ENCODE measurements at regions not wholly inside any gene's neighbourhood (a gene's known extent, or its start where the extent isn't known, plus 50 kb on each side); places are given as distances from the start of the nearest gene placed in this dataset.

DNA sequence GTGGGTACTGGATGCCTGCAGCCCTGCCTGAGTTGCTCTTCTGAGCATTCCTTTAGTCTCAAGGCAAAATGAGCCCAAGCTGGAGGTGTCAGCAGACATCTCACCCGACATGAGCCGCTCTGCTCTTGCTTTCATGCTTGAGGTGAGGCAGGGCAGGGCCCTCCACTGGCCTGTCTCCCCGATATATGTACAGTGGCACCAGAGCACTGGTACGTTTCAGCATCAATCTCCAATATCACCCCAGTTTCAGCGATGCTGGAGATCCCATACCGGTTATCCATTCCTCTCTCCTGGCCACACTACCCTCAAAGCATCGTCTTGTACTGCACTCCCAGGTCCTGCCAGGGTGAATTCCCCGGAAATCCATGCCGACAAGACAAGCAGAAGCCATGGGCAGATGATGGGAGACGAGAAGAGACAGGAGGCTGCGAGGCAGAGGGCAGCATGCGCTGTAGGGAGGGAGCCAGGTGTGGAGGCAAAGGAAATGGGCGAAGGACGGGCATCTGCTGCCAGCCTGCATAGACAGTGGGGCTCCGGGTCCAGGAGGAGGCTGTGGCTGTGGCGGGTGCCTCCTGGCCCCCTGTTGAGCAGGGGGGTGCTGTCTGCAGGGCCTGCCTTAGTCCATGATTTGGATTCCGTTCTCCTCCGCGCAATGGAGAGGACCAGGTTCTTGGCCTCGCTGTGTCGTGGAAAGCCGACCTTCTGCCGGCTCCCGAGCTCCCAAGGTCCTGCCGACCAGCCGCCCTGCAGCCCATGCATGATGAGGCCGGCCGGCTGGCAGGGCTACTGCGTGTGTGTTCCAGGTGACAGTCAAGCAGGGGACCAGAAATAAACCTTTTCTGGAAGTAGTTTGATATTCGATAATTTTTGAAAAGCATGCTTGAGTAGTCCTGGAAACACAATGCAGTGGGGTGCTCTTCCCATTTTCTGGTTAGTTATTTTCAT, 152.2 kb upstream of the IRX2 start:
- ChIA-PET POLR2A (no interaction called here), CTCF (no interaction called here)
- Histone ChIP-seq H3K4me3 (ENCODE audit: control extremely low read depth in 1 of 5, extremely low read depth in 1 of 5, insufficient read depth in 1 of 5, low read depth in 2 of 5, low read length in 4 of 5) (no peak overlapping the region), H3K36me3 (replicated peaks in 1 of 2; ENCODE audit: control extremely low read depth in 1 of 2, control insufficient read depth in 1 of 2, extremely low read depth in 1 of 2, insufficient read depth in 2 of 2, low read length in 1 of 2) (no peaks in the 10 kb centered on the region), H3K27ac (ENCODE audit: low read length in 2 of 2) (no peak overlapping the region), H3K9me3 (ENCODE audit: control extremely low read depth in 1 of 3, control insufficient read depth in 2 of 3, insufficient read depth in 1 of 3, low read length in 2 of 3) (peaks cover 0 to 45% (median 0%) of the 10 kb centered on the region in 3 donors), H3K9ac (ENCODE audit: low read length) (no peak overlapping the region), H3K79me2 (ENCODE audit: control insufficient read depth, insufficient read depth, low read length) (no peaks in the 10 kb centered on the region), H4K20me1 (ENCODE audit: control insufficient read depth, insufficient read depth, low read length, poor library complexity, severe bottlenecking) (no peaks in the 10 kb centered on the region), H3K27me3 (replicated peaks in 1 of 4; ENCODE audit: control extremely low read depth in 1 of 4, control insufficient read depth in 3 of 4, insufficient read depth in 4 of 4, low read length in 3 of 4) (no peaks in the 10 kb centered on the region), H2AFZ (ENCODE audit: insufficient read depth, low read depth, low read length, poor library complexity, severe bottlenecking) (no peak overlapping the region), H3K4me1 (ENCODE audit: control insufficient read depth in 2 of 2, insufficient read depth in 2 of 2, low read length in 2 of 2) (no peaks in the 10 kb centered on the region), H3K4me2 (replicated peaks; ENCODE audit: low read depth, low read length, poor library complexity, severe bottlenecking) (no peak overlapping the region)
- H3K4me3 Mint-ChIP-seq, result no peak overlapping the region
- 94% methylated on average over 26 of the region's 30 CpGs for WGBS (ENCODE audit: insufficient coverage)
- no peak for ATAC-seq (ENCODE audit: low read depth)
- no peak for TF ChIP-seq CTCF (IDR thresholded peaks at IDR 0.05)
- no peak for TF ChIP-seq EZH2 (IDR thresholded peaks at IDR 0.05; ENCODE audit: borderline replicate concordance, insufficient read depth, low read depth, low read length, poor library complexity, severe bottlenecking)
- no peak for DNase-seq
- no peaks in the 10 kb centered on the region for H3K4me1 Mint-ChIP-seq
- no peak overlapping the region for H3K27ac Mint-ChIP-seq
- H3K9me3 Mint-ChIP-seq (ENCODE audit: insufficient read depth), result peaks cover 3% of the 10 kb centered on the region
- H3K27me3 Mint-ChIP-seq, result no peaks in the 10 kb centered on the region
- intact Hi-C loops (cut with micrococcal nuclease), result no loop called here

- TF ChIP-seq CTCF (IDR thresholded peaks at IDR 0.05), result no peak
- no peak for TF ChIP-seq EZH2 (IDR thresholded peaks at IDR 0.05; ENCODE audit: borderline replicate concordance, insufficient read depth, low read depth, low read length, poor library complexity, severe bottlenecking)
- ChIA-PET CTCF (no interaction called here), POLR2A (no interaction called here)
- H3K4me3 ChIP-seq (ENCODE audit: control extremely low read depth in 1 of 5, extremely low read depth in 1 of 5, insufficient read depth in 1 of 5, low read depth in 2 of 5, low read length in 4 of 5), result no peak overlapping the region
- intact Hi-C loops (cut with micrococcal nuclease), result no loop called here
- peaks cover 0 to 52% (median 0%) of the 10 kb centered on the region in 3 donors for H3K9me3 ChIP-seq (ENCODE audit: control extremely low read depth in 1 of 3, control insufficient read depth in 2 of 3, insufficient read depth in 1 of 3, low read length in 2 of 3)
- H4K20me1 ChIP-seq (ENCODE audit: control insufficient read depth, insufficient read depth, low read length, poor library complexity, severe bottlenecking), result no peaks in the 10 kb centered on the region
- ATAC-seq (ENCODE audit: low read depth) (no peak), DNase-seq (no peak)
- Mint-ChIP-seq H3K27ac (no peak overlapping the region), H3K27me3 (no peaks in the 10 kb centered on the region), H3K9me3 (ENCODE audit: insufficient read depth) (peaks cover 3% of the 10 kb centered on the region), H3K4me1 (no peaks in the 10 kb centered on the region), H3K4me3 (no peak overlapping the region)
- no peak overlapping the region for H2AFZ ChIP-seq (ENCODE audit: insufficient read depth, low read depth, low read length, poor library complexity, severe bottlenecking)
- H3K4me2 ChIP-seq (replicated peaks; ENCODE audit: low read depth, low read length, poor library complexity, severe bottlenecking), result no peak overlapping the region
- no peaks in the 10 kb centered on the region for H3K36me3 ChIP-seq (replicated peaks in 1 of 2; ENCODE audit: control extremely low read depth in 1 of 2, control insufficient read depth in 1 of 2, extremely low read depth in 1 of 2, insufficient read depth in 2 of 2, low read length in 1 of 2)
- 94% methylated on average over 11 of the region's 13 CpGs for WGBS (ENCODE audit: insufficient coverage)
- H3K79me2 ChIP-seq (ENCODE audit: control insufficient read depth, insufficient read depth, low read length), result no peaks in the 10 kb centered on the region
- H3K4me1 ChIP-seq (ENCODE audit: control insufficient read depth in 2 of 2, insufficient read depth in 2 of 2, low read length in 2 of 2), result no peaks in the 10 kb centered on the region
- H3K27ac ChIP-seq (ENCODE audit: low read length in 2 of 2), result no peak overlapping the region
- no peaks in the 10 kb centered on the region for H3K27me3 ChIP-seq (replicated peaks in 1 of 4; ENCODE audit: control extremely low read depth in 1 of 4, control insufficient read depth in 3 of 4, insufficient read depth in 4 of 4, low read length in 3 of 4)
- H3K9ac ChIP-seq (ENCODE audit: low read length), result no peak overlapping the region
These were observed 151.3 kb upstream of the IRX2 start for GRCh38 chr5:2902742-2903297.
